Spleen (tissue), 11 donors: ENCODE measurements at regions not wholly inside any gene's neighbourhood (a gene's known extent, or its start where the extent isn't known, plus 50 kb on each side); places are given as distances from the start of the nearest gene placed in this dataset.
"Not testable (repeated sequence)": the region's sequence is repeated elsewhere in the genome, so short reads cannot be mapped to it uniquely, and the experiment has no call there.

Experiments used
- DNase-seq: peaks from one replicate; pipeline ENCODE4 v3.0.0-alpha.2; 2020
- H3K27ac ChIP-seq, 8 donors: fragments of 200-600 bp; sonication (generic) in 7 of 8; 1 replicate in 4 of 8; 2 replicates in 4 of 8; pipeline versions ENCODE4 v1.5.0 to v1.8.0; 2016 to 2021; ENCODE audit warnings: inconsistent platforms in 4 of 8, mild to moderate bottlenecking in 4 of 8, moderate library complexity in 1 of 8
- H3K27me3 ChIP-seq, 7 donors: fragments of 200-600 bp; sonication (generic) in 6 of 7; replicated peaks in 1 of 7; 1 replicate in 4 of 7; 2 replicates in 3 of 7; pipeline versions ENCODE4 v1.5.0 to v1.8.0; 2016 to 2021; ENCODE audit warnings: inconsistent platforms in 3 of 7, mild to moderate bottlenecking in 1 of 7
- H3K36me3 ChIP-seq, 6 donors: fragments of 200-600 bp; sonication (generic) in 5 of 6; 1 replicate in 4 of 6; 2 replicates in 2 of 6; pipeline versions ENCODE4 v1.5.0 to v1.8.0; 2016 to 2021; ENCODE audit warnings: inconsistent platforms in 2 of 6
- H3K4me1 ChIP-seq, 6 donors: fragments of 200-600 bp; sonication (generic) in 5 of 6; 1 replicate in 3 of 6; 2 replicates in 3 of 6; pipeline versions ENCODE4 v1.5.0 to v1.8.0; 2016 to 2021; ENCODE audit warnings: inconsistent platforms in 3 of 6
- H3K4me3 ChIP-seq, 8 donors: fragments of 200-600 bp; sonication (generic) in 7 of 8; 1 replicate in 4 of 8; 2 replicates in 4 of 8; pipeline versions ENCODE4 v1.5.0 to v1.8.0; 2016 to 2021; ENCODE audit warnings: inconsistent platforms in 4 of 8, mild to moderate bottlenecking in 4 of 8, moderate library complexity in 2 of 8
- H3K9me3 ChIP-seq, 8 donors: fragments of 200-600 bp; sonication (generic) in 7 of 8; 1 replicate in 4 of 8; 2 replicates in 4 of 8; pipeline versions ENCODE4 v1.5.0 to v1.8.0; 2016 to 2021; ENCODE audit warnings: inconsistent platforms in 4 of 8
- CTCF ChIP-seq, 11 experiments: fragments of 200-600 bp in 7 of 11; fragments of 450-650 bp in 4 of 11; sonication (generic) in 4 of 11; IDR thresholded peaks in 8 of 11; conservative IDR thresholded peaks in 3 of 11; 1 replicate in 7 of 11; 2 replicates in 4 of 11; pipeline versions ENCODE4 v1.4.0 to v1.8.0; 2016 to 2021; ENCODE audit warnings: antibody characterized with exemption in 11 of 11, inconsistent platforms in 4 of 11, mild to moderate bottlenecking in 1 of 11
- POLR2A ChIP-seq, 3 donors: fragments of 450-650 bp; IDR thresholded peaks; one replicate each; pipeline ENCODE4 v1.5.1; 2017; ENCODE audit warnings: antibody characterized with exemption in 3 of 3, mild to moderate bottlenecking in 1 of 3
- POLR2AphosphoS5 ChIP-seq, 3 donors: sonication (generic); formaldehyde crosslinking; IDR thresholded peaks; one replicate each; pipeline ENCODE4 v1.5.1; 2017; ENCODE audit warnings: antibody characterized with exemption in 3 of 3
- WGBS, 5 donors: extraction: QIAGEN DNeasy Blood & Tissue Kit in 3 of 5; methylation state at CpG; one replicate each; pipeline versions ENCODE4 v1.1.5 to v1.1.7; 2013 to 2018; 5-methylcytosine and 5-hydroxymethylcytosine counted together
- intact Hi-C: fragments of 100-400 bp; cut with DNase I; formaldehyde crosslinking; loops from one replicate; pipeline ENCODE4 v1.15.0; 2023; ENCODE audit warnings: low total_unique reads
- donor health status: healthy with polysubstance abuse.
- donor health status: DM: no; HTN: no; CAD: no; lungs with moderate emphysema.
- donor health status: DM: no; HTN: no; CAD: no.
- donor health status: Bipolar disorder and iron deficiency.
- donor health status: healthy.
- donor health status: DM: no; HTN: no; CAD: no.
- donor health status: DM: yes; HTN: yes; CAD: no.

DNA sequence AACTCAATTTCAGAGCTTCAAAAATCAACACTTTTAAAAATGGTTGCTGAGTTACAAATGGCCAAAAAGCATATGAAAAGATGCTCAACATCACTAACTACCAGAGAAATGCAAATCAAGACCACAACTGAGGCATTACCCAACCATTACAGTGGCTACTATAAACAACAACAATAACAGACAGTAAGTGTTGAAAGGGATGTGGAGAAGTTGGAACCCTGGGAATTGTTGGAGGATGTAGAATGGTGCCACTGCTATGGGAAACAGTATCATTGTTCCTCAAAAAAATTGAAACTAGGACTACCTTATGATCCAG, 173.3 kb upstream of the SPRED2 start:
- no peaks in the 10 kb centered on the region for H3K27me3 ChIP-seq
- TF ChIP-seq CTCF (IDR thresholded peaks at IDR 0.05 in 8 of 11, conservative IDR thresholded peaks at IDR 0.05 in 3 of 11) (no peak), POLR2A (IDR thresholded peaks at IDR 0.05) (no peak), POLR2AphosphoS5 (IDR thresholded peaks at IDR 0.05) (no peak)
- no peaks in the 10 kb centered on the region for H3K36me3 ChIP-seq
- H3K9me3 ChIP-seq: no peaks in the 10 kb centered on the region
- peak overlapping the region in 7 of 8 donors; percentile 39 to 79 (median 67) for H3K27ac ChIP-seq
- H3K4me3 ChIP-seq: no peak overlapping the region
- intact Hi-C loops: no loop called here
- no peak for DNase-seq
- peaks cover 0 to 37% (median 9%) of the 10 kb centered on the region in 6 donors for H3K4me1 ChIP-seq

GRCh38 chr2:65605058-65605742, 172.8 kb upstream of the SPRED2 start:
- intact Hi-C loops: no loop called here
- no peaks in the 10 kb centered on the region for H3K27me3 ChIP-seq
- DNase-seq: no peak
- H3K4me1 ChIP-seq: peaks cover 0 to 37% (median 9%) of the 10 kb centered on the region in 6 donors
- TF ChIP-seq POLR2A (IDR thresholded peaks at IDR 0.05): no peak
- TF ChIP-seq CTCF (IDR thresholded peaks at IDR 0.05 in 8 of 11, conservative IDR thresholded peaks at IDR 0.05 in 3 of 11): no peak
- TF ChIP-seq POLR2AphosphoS5 (IDR thresholded peaks at IDR 0.05): no peak
- 79 to 86% (median 83%) methylated on average over 4 of the region's 4 CpGs for WGBS, 5 donors
- no peaks in the 10 kb centered on the region for H3K36me3 ChIP-seq
- H3K9me3 ChIP-seq: no peaks in the 10 kb centered on the region
- peak overlapping the region in 6 of 8 donors; percentile 39 to 79 (median 69) for H3K27ac ChIP-seq
- H3K4me3 ChIP-seq: no peak overlapping the region

DNA sequence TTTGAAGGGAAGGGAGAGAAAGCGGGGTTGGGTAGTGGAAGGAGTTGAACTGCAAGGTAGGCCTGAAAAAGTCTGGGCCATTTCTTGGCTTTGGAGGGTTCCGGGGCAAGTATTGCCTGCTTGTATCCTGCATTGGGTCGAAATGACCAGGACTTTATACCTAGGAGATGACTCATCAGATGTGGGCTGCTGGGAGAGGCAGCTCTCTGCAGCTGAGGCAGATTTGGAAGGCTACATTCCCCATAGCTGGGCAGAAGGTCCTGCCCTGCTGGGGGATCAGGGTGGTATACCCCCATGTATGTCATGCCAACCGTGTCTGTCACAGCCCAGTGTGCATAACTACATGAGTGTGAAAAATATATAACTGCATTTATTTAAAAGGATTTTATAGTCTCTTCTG, 171.8 kb upstream of the SPRED2 start:
- no peaks in the 10 kb centered on the region for H3K9me3 ChIP-seq
- no peak for DNase-seq
- no peak for TF ChIP-seq POLR2AphosphoS5 (IDR thresholded peaks at IDR 0.05)
- TF ChIP-seq POLR2A (IDR thresholded peaks at IDR 0.05): no peak
- WGBS, 5 donors: 82 to 93% (median 86%) methylated on average over 4 of the region's 4 CpGs
- intact Hi-C loops: no loop called here
- peaks cover 0 to 37% (median 9%) of the 10 kb centered on the region in 6 donors for H3K4me1 ChIP-seq
- no peak overlapping the region for H3K4me3 ChIP-seq
- H3K27me3 ChIP-seq: no peaks in the 10 kb centered on the region
- no peak overlapping the region for H3K27ac ChIP-seq
- H3K36me3 ChIP-seq: no peaks in the 10 kb centered on the region

DNA sequence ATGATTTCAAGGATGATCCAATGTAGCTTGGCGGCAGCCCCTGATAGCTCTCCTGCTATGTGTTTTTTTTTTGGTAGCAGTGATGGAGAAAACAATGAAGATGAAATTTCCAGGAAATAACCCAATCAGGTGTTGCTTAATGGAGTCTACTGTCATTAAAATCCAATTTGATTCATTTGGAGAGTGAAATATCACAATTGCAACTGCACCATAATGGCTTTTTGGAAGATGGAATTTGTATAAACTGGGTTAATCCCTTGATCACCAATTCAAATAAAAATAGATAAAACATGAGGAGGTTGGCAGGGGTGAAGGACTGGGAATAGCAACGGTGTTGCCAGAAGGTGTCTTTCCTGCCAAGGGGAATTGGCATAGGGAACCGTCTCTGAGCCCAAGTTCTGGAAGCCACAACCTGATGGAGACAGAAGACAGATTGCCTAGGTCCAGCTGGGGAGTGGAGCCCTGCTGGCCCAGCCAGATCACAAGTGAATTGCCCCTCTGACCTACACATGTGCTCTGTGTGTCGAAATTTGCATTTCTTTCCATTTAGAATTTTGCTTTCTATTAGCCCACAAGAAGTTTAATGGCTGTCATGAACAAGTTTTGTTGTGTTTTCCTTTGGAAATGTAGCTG, 170.3 kb upstream of the SPRED2 start:
- no peak overlapping the region for H3K27ac ChIP-seq
- no peak overlapping the region for H3K4me3 ChIP-seq
- WGBS, 5 donors: 78 to 95% (median 84%) methylated on average over 4 of the region's 4 CpGs
- peaks cover 0 to 36% (median 9%) of the 10 kb centered on the region in 6 donors for H3K4me1 ChIP-seq
- intact Hi-C loops: no loop called here
- H3K27me3 ChIP-seq: no peaks in the 10 kb centered on the region
- no peaks in the 10 kb centered on the region for H3K9me3 ChIP-seq
- TF ChIP-seq POLR2AphosphoS5 (IDR thresholded peaks at IDR 0.05) (no peak), CTCF (IDR thresholded peaks at IDR 0.05 in 8 of 11, conservative IDR thresholded peaks at IDR 0.05 in 3 of 11) (no peak), POLR2A (IDR thresholded peaks at IDR 0.05) (no peak)
- DNase-seq: no peak
- H3K36me3 ChIP-seq: no peaks in the 10 kb centered on the region

- H3K27me3 ChIP-seq, intact Hi-C loops, H3K27ac ChIP-seq, DNase-seq, H3K9me3 ChIP-seq, H3K4me3 ChIP-seq, H3K36me3 ChIP-seq: not testable (repeated sequence)
- H3K4me1 ChIP-seq: peaks cover 0 to 19% (median 4%) of the 10 kb centered on the region in 6 donors
- 92 to 98% (median 95%) methylated on average over 7 to 33 of the region's 33 CpGs; no CpG with 5 or more reads in 1 of the 5 donors for WGBS, 5 donors
These were observed 168.5 kb upstream of the SPRED2 start for GRCh38 chr2:65600871-65601270.

DNA sequence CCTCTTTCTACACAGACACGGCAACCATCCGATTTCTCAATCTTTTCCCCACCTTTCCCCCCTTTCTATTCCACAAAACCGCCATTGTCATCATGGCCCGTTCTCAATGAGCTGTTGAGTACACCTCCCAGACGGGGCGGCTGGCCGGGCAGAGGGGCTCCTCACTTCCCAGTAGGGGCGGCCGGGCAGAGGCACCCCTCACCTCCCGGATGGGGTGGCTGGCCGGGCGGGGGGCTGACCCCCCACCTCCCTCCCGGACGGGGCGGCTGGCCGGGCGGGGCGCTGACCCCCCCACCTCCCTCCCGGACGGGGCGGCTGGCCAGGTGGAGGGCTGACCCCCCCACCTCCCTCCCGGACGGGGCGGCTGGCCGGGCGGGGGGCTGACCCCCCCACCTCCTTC, 168.0 kb upstream of the SPRED2 start:
- H3K36me3 ChIP-seq, H3K9me3 ChIP-seq, intact Hi-C loops, H3K27me3 ChIP-seq, H3K4me3 ChIP-seq, DNase-seq, H3K27ac ChIP-seq: not testable (repeated sequence)
- 90 to 97% (median 96%) methylated on average over 2 to 22 of the region's 26 CpGs for WGBS, 5 donors
- peaks cover 0 to 14% (median 1%) of the 10 kb centered on the region in 6 donors for H3K4me1 ChIP-seq
